Breast epithelium (tissue), 3 donors: ENCODE measurements at regions not wholly inside any gene's neighbourhood (a gene's known extent, or its start where the extent isn't known, plus 50 kb on each side); places are given as distances from the start of the nearest gene placed in this dataset.

Experiments used
- POLR2A ChIP-seq: fragments of 450-650 bp; IDR thresholded peaks from one replicate; pipeline ENCODE4 v1.6.1; 2016; ENCODE audit warnings: antibody characterized with exemption, mild to moderate bottlenecking, moderate library complexity
- POLR2AphosphoS5 ChIP-seq, 3 donors: sonication (generic); formaldehyde crosslinking; IDR thresholded peaks; one replicate each; pipeline ENCODE4 v1.6.1; 2017; ENCODE audit warnings: antibody characterized with exemption in 3 of 3
- TF ChIP-seq, protein P1 (sequence below), 3 donors: fragments of 450-650 bp; IDR thresholded peaks; one replicate each; pipeline ENCODE4 v1.5.1; 2016 to 2017; ENCODE audit warnings: antibody characterized with exemption in 3 of 3, mild to moderate bottlenecking in 3 of 3, moderate library complexity in 3 of 3

GRCh38 chr5:2626572-2626971 lies 124.9 kb downstream of the IRX2 start:
- TF ChIP-seq POLR2AphosphoS5 (IDR thresholded peaks at IDR 0.05): no peak
- TF ChIP-seq, protein P1, sequence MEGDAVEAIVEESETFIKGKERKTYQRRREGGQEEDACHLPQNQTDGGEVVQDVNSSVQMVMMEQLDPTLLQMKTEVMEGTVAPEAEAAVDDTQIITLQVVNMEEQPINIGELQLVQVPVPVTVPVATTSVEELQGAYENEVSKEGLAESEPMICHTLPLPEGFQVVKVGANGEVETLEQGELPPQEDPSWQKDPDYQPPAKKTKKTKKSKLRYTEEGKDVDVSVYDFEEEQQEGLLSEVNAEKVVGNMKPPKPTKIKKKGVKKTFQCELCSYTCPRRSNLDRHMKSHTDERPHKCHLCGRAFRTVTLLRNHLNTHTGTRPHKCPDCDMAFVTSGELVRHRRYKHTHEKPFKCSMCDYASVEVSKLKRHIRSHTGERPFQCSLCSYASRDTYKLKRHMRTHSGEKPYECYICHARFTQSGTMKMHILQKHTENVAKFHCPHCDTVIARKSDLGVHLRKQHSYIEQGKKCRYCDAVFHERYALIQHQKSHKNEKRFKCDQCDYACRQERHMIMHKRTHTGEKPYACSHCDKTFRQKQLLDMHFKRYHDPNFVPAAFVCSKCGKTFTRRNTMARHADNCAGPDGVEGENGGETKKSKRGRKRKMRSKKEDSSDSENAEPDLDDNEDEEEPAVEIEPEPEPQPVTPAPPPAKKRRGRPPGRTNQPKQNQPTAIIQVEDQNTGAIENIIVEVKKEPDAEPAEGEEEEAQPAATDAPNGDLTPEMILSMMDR (IDR thresholded peaks at IDR 0.05): no peak
- TF ChIP-seq POLR2A: no peak
